Stimulated activated CD8-positive, alpha-beta memory T cell treated with anti-CD3 and anti-CD28 coated beads, Interleukin-12 subunit alpha, Interleukin-12 subunit beta, amount 100 ng/mL, for 1 hour (primary cell): ENCODE measurements at regions not wholly inside any gene's neighbourhood (a gene's known extent, or its start where the extent isn't known, plus 50 kb on each side); places are given as distances from the start of the nearest gene placed in this dataset.

ENCODE experiments used
- DNase-seq: peaks from one replicate; pipeline ENCODE4 v3.0.0-alpha.2; 2020; ENCODE audit warnings: low read depth

GRCh38 chr7:22962775-22963350 is 51.1 kb downstream of the HYCC1 start:
- DNase-seq = no peak

DNA sequence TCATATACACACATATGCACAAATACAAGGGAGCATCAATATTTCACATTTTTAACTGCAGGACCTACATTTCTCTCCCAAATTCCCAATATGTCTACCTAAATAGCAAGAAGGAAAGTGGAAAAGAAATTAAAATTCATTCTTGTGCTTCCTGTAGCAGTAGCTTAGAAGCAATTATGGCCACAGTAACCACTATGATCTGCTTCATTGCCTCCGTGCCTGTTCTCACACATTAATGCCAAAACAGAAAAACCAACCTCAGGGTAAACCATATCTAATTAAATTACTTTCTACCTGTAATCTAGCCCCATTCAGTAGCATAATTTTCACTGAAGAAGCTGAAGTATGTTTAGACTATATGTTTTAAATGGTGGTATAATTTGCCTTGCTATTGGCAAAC is 55.2 kb downstream of the HYCC1 start:
- DNase-seq = no peak

DNA sequence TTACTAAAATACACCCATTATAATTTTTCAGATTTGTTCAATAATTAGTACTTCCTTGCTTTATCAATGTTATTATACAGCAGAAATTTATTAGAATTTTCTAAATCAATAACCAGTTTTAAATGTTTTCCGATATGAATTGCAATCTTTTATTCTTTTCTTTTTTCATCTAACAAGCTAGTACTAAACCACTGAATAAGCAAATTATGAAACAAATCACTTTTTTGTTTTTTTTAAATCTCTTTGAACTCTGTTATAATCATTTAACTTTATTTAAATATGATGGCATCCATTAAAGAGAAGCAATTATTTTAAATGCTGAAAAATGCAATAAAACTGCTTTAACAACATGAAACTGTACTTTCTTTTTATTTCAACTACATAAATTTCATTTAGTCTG is 59.7 kb downstream of the HYCC1 start:
- no peak for DNase-seq

DNA sequence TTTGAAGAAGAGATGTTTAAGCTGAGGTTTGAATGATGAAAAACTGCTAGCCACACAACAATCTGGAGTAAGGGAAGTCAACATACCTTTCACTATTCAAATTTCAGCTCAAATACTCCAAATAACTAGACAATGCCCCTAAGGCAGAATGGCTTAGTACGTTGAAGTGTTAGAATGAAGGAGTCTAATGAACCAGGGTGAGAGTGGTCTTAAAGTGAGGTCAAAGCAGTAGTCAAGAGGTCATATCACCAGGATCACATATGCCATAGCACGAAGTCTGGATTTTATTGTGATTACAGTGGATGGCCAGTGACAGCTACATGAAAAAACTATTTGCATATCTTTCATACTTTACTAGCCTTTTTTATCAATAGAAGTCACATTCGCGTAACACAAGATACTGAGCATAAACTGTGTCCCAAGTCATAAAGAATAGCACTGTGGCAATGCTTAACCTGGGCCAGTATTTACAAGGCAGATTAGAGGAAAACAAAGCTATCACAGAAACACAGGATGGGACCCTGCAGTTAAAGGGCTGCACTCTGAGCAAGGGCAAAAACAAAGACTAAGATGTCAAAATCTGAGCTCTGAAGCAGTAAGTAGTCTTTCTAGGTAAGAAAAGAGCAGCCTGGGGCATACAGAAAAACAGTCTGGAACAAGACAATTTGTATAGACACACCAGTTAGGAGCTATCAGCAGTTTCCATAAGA is 61.5 kb downstream of the HYCC1 start:
- DNase-seq = no peak

GRCh38 chr7:22949944-22950343 is 64.0 kb downstream of the HYCC1 start:
- no peak for DNase-seq

- no peak for DNase-seq
Measured at GRCh38 chr7:22949221-22949620, 64.7 kb downstream of the HYCC1 start.

GRCh38 chr7:22948770-22949169 is 65.2 kb downstream of the HYCC1 start:
- DNase-seq = no peak

- no peak for DNase-seq
Measured at GRCh38 chr7:22945584-22945983, 68.3 kb downstream of the HYCC1 start.

DNA sequence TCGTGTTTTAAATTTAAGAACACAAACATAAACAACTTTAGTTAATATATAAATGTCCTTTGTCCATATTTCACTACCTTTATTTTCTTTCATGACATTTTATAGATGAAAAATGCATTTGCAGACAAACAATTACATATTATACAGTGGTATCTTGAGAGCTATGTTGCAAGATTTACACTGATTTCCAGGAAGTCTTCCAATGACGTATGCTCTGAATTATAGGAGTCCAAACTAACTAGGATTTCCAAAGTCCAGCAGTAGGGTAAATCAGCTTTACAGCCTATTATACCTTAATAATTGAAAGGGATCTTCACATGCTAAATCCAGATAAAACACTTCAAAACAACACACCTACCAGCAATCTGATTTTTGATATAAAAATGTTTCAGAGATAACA is 69.4 kb downstream of the HYCC1 start:
- no peak for DNase-seq

GRCh38 chr7:22944022-22944421 is 69.9 kb downstream of the HYCC1 start:
- no peak for DNase-seq

- no peak for DNase-seq
Measured at GRCh38 chr7:22942191-22942590, 71.7 kb downstream of the HYCC1 start.

- no peak for DNase-seq
Measured at GRCh38 chr7:22939842-22940241, 74.1 kb downstream of the HYCC1 start.

DNA sequence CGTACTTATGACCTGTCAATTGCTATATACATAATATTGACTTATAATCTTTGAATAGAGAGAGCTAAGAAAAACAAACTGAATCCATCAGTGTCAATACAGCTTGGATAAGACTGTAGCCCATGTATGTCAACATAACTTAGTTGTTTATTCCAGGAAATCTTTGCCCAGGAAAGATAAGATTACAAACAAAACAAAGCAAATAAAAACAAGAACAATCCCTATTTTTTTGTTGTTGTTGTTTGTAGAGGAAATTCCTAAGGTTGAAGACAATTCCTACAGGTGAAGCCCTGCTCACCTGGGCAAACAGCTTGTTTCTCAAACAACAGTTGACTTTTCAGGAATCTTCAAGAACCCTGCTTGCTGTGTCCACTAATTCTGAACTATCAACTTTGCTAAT is 76.0 kb downstream of the HYCC1 start:
- DNase-seq = no peak

- DNase-seq = no peak
Measured at GRCh38 chr7:22936246-22936645, 77.7 kb downstream of the HYCC1 start.

DNA sequence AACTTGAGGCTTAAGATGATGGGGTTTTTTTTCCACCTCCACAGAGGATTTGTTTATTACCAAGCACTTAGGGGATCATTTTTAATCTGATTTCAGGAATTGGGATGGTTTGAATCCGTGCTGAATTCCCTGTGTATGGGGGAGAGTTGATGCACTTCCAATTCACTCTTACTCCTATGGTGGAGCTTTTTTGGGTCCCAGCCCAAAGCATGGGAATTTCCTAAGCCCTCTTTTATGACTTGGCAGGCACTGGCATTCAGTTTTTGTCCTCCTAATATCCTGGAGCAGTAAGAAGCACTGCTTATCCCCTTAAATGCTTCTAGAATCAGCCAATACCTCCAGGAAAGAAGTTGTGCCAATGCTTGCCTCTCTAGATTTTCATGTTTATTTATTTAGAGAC is 78.7 kb downstream of the HYCC1 start:
- DNase-seq = no peak

DNA sequence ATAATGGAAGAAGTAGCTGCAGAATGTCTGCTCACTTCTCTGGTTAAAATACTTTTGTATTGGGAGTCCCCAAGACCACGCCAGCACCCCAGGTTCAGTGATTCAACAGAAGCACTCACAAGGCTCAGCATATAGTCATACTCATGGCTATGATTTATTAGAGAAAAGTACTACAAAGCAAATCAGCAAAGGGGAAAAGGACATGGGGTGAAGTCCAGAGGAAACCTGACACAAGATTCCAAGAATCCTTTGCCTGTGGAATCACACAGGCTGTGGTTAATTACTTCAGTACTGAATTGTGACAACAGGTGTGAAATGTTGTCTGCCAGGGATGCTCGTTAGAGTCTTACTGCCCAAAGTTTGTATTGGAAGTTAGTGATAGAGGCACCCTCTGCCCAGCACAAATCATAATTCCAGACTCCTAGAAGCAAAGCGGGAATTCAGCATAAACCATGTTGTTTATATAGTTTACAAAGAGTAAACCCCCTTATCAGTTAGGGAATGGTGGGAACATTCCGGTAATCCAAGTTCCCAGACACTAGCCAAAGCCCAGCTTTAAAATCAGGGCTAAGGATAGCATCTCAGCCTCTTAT is 79.4 kb downstream of the HYCC1 start:
- DNase-seq = no peak

DNA sequence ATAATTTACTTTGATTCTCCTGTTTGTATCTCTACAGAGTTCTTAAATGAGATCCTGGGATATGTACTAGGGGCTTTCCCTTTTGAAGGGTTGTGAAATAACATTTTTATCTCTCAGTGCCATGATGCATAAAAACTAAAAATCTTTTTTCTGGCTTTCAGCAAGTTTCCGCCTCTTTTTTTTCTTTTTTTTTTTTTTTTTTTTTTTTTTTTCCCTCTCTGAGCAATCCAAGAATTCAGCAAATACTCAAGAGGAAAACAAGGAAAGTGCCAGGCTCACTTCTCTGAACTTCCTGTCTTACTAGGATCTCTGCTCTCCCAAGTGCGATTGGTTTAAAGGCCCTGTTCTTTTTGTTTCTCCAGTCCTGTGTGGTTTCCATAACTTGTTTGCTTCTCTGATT is 79.9 kb downstream of the HYCC1 start:
- DNase-seq = no peak

- DNase-seq = no peak
Measured at GRCh38 chr7:22932896-22933295, 81.0 kb downstream of the HYCC1 start.

DNA sequence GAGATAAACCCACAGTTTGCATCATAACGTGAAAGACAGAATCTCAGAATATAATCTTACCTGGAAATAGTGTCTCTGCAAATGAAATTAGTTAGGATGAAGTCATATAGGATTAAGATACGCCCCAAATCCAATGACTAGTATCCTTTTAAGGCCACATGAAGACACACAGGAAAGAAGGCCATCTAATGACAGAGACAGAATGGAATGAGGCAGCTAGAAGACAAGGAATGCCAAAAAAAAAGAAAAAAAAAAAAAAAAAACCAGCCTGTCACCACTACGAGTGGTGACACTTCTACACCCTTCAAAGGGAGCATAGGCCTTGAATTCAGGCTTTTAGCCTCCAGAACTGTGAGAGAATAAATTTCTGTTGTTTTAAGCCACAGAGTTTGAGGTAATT is 82.9 kb downstream of the HYCC1 start:
- no peak for DNase-seq

DNA sequence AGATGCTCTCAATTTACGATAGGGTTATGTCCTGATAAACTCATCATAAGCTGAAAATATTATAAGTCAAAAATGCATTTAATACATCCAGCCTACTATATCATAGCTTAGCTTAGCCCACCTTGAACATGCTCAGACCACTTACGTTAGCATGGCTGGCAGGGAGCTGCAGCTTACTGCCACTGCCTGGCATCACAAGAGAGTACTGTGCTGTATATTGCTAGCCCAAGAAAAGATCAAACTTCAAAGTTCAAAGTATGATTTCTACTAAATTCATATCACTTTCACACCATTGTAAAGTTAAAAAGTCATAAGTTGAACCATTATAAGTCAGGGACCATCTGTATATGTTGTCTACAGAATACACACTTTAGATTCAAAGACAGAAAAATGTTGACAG is 91.6 kb downstream of the HYCC1 start:
- DNase-seq = no peak

DNA sequence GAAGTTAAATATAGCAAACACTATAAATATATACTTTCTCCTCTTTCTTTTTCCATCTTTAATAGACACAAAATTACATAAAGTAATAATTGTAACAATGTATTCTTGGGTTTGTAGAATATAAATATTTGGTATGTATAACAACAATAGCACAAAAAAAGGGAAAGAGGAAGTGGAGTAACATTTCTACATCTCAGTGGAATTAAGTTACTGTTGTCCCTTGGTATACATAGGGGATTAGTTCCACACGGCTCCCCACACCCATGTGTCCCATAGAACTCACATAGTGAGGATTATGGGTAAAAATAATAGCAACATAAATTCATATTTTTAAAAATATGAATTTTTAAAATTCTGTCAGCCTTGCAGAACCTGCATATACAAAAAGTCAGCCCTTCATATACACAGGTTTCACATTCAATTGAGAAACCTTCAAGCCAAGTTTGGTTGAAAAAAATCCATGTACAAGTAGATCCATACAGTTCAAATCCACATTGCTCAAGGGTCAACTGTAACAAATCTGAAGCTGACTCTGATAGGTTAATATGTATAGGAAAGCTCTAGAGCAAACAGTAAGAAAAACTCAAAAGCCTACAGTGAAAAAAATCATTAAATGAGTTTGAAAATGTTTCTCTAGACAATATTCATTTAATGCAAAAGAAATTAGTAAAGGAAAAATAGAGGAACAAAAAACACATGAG is 92.4 kb downstream of the HYCC1 start:
- no peak for DNase-seq

DNA sequence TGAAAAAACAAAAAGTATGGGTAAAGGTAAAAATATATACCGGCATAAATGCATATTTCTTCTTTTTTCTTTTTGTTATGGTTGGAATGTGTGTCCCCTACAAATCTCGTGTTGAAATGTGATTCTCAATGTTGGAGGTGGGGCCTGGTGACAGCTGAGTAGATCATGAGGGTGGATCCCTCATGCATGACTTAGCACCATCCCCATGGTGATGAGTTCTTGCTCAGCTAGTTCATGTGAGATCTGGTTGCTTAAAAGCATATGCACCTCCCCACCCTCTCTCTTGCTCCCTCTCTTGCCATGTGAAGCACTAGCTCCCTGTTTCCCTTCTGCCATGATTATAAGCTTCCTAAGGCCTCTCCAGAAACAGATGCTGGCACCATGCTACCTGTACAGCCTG is 93.3 kb downstream of the HYCC1 start:
- DNase-seq = no peak

DNA sequence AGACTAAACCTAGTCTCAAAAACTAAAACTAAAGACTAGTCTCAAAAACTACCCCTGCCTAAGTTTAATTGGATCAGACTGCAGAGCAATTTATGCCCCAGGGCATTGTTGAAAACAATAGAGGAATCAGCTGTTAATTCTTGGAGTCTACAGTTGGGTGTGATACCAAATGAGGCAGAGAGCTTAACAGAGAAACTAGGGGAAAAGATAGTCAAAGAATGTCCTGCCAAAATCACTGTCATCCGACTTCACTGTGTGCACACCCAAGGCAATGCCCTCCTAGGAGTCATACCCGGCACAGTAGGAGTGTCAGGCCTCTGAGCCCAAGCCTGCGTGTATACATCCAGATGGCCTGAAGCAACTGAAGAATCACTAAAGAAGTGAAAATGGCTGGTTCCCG is 90.5 kb upstream of the TOMM7 start:
- DNase-seq = no peak
